Tibial nerve (tissue), 4 donors: ENCODE measurements at regions not wholly inside any gene's neighbourhood (a gene's known extent, or its start where the extent isn't known, plus 50 kb on each side); places are given as distances from the start of the nearest gene placed in this dataset.

Source experiments
- EP300 ChIP-seq, 2 donors: sonication (generic); formaldehyde crosslinking; IDR thresholded peaks; one replicate each; pipeline ENCODE4 v1.6.1; 2017; ENCODE audit warnings: antibody characterized with exemption in 2 of 2, mild to moderate bottlenecking in 1 of 2
- POLR2A ChIP-seq, 2 donors: fragments of 450-650 bp; IDR thresholded peaks; one replicate each; pipeline ENCODE4 v1.6.1; 2017; ENCODE audit warnings: antibody characterized with exemption in 2 of 2, mild to moderate bottlenecking in 2 of 2, moderate library complexity in 2 of 2
- TF ChIP-seq, protein P1 (sequence below), 5 experiments: fragments of 200-600 bp in 3 of 5; fragments of 450-650 bp in 2 of 5; sonication (generic) in 3 of 5; IDR thresholded peaks; one replicate each; pipeline ENCODE4 v1.5.1; 2016 to 2019; ENCODE audit warnings: antibody characterized with exemption in 5 of 5, mild to moderate bottlenecking in 3 of 5, moderate library complexity in 2 of 5

DNA sequence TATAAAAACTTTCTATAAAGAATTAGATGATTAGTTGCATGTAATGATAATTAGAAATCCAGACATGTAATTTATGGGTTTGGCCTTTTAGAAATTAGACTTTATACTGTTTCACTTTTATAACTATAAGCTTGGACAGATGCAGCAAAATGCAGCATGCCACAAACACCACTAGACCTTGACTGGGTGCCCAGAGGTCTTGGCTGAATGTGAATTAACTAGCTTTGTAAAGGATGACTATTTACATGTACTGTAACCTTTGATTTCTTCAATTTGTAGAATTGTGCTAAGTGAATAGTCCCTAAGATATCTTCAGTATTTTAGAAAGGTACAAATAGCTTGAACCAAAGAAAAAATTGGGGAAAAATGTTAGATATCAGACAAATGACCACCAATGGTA, 2168.1 kb downstream of the MAT2B start:
- TF ChIP-seq, protein P1, sequence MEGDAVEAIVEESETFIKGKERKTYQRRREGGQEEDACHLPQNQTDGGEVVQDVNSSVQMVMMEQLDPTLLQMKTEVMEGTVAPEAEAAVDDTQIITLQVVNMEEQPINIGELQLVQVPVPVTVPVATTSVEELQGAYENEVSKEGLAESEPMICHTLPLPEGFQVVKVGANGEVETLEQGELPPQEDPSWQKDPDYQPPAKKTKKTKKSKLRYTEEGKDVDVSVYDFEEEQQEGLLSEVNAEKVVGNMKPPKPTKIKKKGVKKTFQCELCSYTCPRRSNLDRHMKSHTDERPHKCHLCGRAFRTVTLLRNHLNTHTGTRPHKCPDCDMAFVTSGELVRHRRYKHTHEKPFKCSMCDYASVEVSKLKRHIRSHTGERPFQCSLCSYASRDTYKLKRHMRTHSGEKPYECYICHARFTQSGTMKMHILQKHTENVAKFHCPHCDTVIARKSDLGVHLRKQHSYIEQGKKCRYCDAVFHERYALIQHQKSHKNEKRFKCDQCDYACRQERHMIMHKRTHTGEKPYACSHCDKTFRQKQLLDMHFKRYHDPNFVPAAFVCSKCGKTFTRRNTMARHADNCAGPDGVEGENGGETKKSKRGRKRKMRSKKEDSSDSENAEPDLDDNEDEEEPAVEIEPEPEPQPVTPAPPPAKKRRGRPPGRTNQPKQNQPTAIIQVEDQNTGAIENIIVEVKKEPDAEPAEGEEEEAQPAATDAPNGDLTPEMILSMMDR (IDR thresholded peaks at IDR 0.05), result no peak
- TF ChIP-seq POLR2A (IDR thresholded peaks at IDR 0.05) (no peak), EP300 (IDR thresholded peaks at IDR 0.05) (no peak)
